LNCaP clone FGC (cell line): ENCODE measurements at regions not wholly inside any gene's neighbourhood (a gene's known extent, or its start where the extent isn't known, plus 50 kb on each side); places are given as distances from the start of the nearest gene placed in this dataset.
"Not testable (repeated sequence)": the region's sequence is repeated elsewhere in the genome, so short reads cannot be mapped to it uniquely, and the experiment has no call there.

ENCODE experiments used
- DNase-seq: peaks from one replicate; pipeline ENCODE4 v3.0.0-alpha.2; 2011; ENCODE audit warnings: low read depth
- H3K4me3 ChIP-seq: 2 replicates; pipeline ENCODE4 v1.5.1; 2011; ENCODE audit warnings: mild to moderate bottlenecking, low read depth, low read length, control low read depth
- CTCF ChIP-seq: IDR thresholded peaks from 2 replicates; pipeline ENCODE4 v1.5.1; 2012; ENCODE audit warnings: mild to moderate bottlenecking; ENCODE audit not compliant: control insufficient read depth, insufficient read depth; ENCODE audit errors: extremely low read depth

- no peak for DNase-seq
- no peak overlapping the region for H3K4me3 ChIP-seq
- no peak for TF ChIP-seq CTCF
These were observed 452.3 kb downstream of the HTR1B start for GRCh38 chr6:77010931-77011542.

- no peak for TF ChIP-seq CTCF
- H3K4me3 ChIP-seq = no peak overlapping the region
- DNase-seq = no peak
These were observed 470.7 kb downstream of the HTR1B start for GRCh38 chr6:76992553-76992952.

- no peak overlapping the region for H3K4me3 ChIP-seq
- DNase-seq = no peak
- no peak for TF ChIP-seq CTCF
These were observed 478.7 kb downstream of the HTR1B start for GRCh38 chr6:76984572-76984971.

- no peak for DNase-seq
- TF ChIP-seq CTCF = no peak
- H3K4me3 ChIP-seq = no peak overlapping the region
These were observed 480.7 kb downstream of the HTR1B start for GRCh38 chr6:76982476-76983199.

GRCh38 chr6:76972474-76972873 lies 490.8 kb downstream of the HTR1B start:
- no peak for TF ChIP-seq CTCF
- no peak overlapping the region for H3K4me3 ChIP-seq
- DNase-seq = no peak

- DNase-seq = not testable (repeated sequence)
These were observed 504.1 kb downstream of the HTR1B start for GRCh38 chr6:76959177-76959576.

GRCh38 chr6:76942203-76942966 lies 520.9 kb downstream of the HTR1B start:
- DNase-seq = no peak
- no peak overlapping the region for H3K4me3 ChIP-seq
- TF ChIP-seq CTCF = no peak

More at GRCh38 chr6:76959177-76959576, 504.1 kb downstream of the HTR1B start:
- not testable (repeated sequence) for H3K4me3 ChIP-seq
